Neural progenitor cell (in vitro differentiated cells): ENCODE measurements at regions not wholly inside any gene's neighbourhood (a gene's known extent, or its start where the extent isn't known, plus 50 kb on each side); places are given as distances from the start of the nearest gene placed in this dataset.

Source experiments
- DNase-seq: peaks from one replicate; pipeline ENCODE4 v3.0.0-alpha.2; 2016; ENCODE audit warnings: low spot score
- H2AFZ ChIP-seq: fragments of 200-600 bp; sonication (generic); replicated peaks from 2 replicates; pipeline ENCODE4 v1.6.1; 2016; ENCODE audit warnings: antibody characterized with exemption
- H3F3A ChIP-seq: fragments of 200-600 bp; sonication (generic); 2 replicates; pipeline ENCODE4 v1.6.1; 2016; ENCODE audit warnings: antibody characterized with exemption, low read depth
- H3K27ac ChIP-seq: fragments of 200-600 bp; sonication (generic); 2 replicates; pipeline ENCODE4 v1.5.1; 2016; ENCODE audit warnings: mild to moderate bottlenecking
- H3K27me3 ChIP-seq: fragments of 200-600 bp; sonication (generic); 2 replicates; pipeline ENCODE4 v1.6.1; 2016; ENCODE audit warnings: mild to moderate bottlenecking, moderate library complexity
- H3K36me3 ChIP-seq: fragments of 200-600 bp; sonication (generic); 2 replicates; pipeline ENCODE4 v1.5.1; 2016
- H3K4me1 ChIP-seq: fragments of 200-600 bp; sonication (generic); 2 replicates; pipeline ENCODE4 v1.6.1; 2016; ENCODE audit warnings: mixed run types
- H3K4me2 ChIP-seq: fragments of 200-600 bp; sonication (generic); 2 replicates; pipeline ENCODE4 v1.6.1; 2016
- H3K4me3 ChIP-seq: fragments of 200-600 bp; sonication (generic); 2 replicates; pipeline ENCODE4 v1.5.1; 2016
- H3K79me2 ChIP-seq: fragments of 200-600 bp; sonication (generic); 2 replicates; pipeline ENCODE4 v1.6.1; 2016; ENCODE audit warnings: low read depth
- H3K9ac ChIP-seq: fragments of 200-600 bp; sonication (generic); 2 replicates; pipeline ENCODE4 v1.6.1; 2016
- H3K9me3 ChIP-seq: fragments of 200-600 bp; sonication (generic); 2 replicates; pipeline ENCODE4 v1.5.1; 2016; ENCODE audit warnings: low read depth
- H4K20me1 ChIP-seq: fragments of 200-600 bp; sonication (generic); 2 replicates; pipeline ENCODE4 v1.6.1; 2016; ENCODE audit warnings: low read depth
- H3K27ac Mint-ChIP-seq: 3 replicates; pipeline ENCODE4 v1.8.0; 2021; ENCODE audit warnings: mixed read lengths
- H3K27me3 Mint-ChIP-seq: 2 replicates; pipeline ENCODE4 v1.8.0; 2022; ENCODE audit warnings: low read depth, mild to moderate bottlenecking, inconsistent platforms, moderate library complexity, mixed read lengths; ENCODE audit not compliant: insufficient read depth
- H3K36me3 Mint-ChIP-seq: 3 replicates; pipeline ENCODE4 v1.8.0; 2021; ENCODE audit warnings: mixed read lengths
- H3K4me1 Mint-ChIP-seq: 3 replicates; pipeline ENCODE4 v1.8.0; 2021; ENCODE audit warnings: mixed read lengths
- H3K4me3 Mint-ChIP-seq: 3 replicates; pipeline ENCODE4 v1.8.0; 2021; ENCODE audit warnings: mild to moderate bottlenecking, moderate library complexity, mixed read lengths
- H3K9me3 Mint-ChIP-seq: 3 replicates; pipeline ENCODE4 v1.8.0; 2020; ENCODE audit warnings: mixed read lengths
- EZH2 ChIP-seq: fragments of 200-600 bp; sonication (generic); IDR thresholded peaks from 2 replicates; pipeline ENCODE4 v1.6.1; 2017; ENCODE audit warnings: antibody characterized with exemption, mild to moderate bottlenecking, moderate library complexity
- EZH2phosphoT487 ChIP-seq: fragments of 200-600 bp; sonication (generic); IDR thresholded peaks from 2 replicates; pipeline ENCODE4 v1.6.1; 2017; ENCODE audit warnings: antibody characterized with exemption
- TF ChIP-seq, protein P1 (sequence below): fragments of 200-600 bp; sonication (generic); IDR thresholded peaks from 2 replicates; pipeline ENCODE4 v1.5.1; 2017; ENCODE audit warnings: antibody characterized with exemption, mild to moderate bottlenecking

DNA sequence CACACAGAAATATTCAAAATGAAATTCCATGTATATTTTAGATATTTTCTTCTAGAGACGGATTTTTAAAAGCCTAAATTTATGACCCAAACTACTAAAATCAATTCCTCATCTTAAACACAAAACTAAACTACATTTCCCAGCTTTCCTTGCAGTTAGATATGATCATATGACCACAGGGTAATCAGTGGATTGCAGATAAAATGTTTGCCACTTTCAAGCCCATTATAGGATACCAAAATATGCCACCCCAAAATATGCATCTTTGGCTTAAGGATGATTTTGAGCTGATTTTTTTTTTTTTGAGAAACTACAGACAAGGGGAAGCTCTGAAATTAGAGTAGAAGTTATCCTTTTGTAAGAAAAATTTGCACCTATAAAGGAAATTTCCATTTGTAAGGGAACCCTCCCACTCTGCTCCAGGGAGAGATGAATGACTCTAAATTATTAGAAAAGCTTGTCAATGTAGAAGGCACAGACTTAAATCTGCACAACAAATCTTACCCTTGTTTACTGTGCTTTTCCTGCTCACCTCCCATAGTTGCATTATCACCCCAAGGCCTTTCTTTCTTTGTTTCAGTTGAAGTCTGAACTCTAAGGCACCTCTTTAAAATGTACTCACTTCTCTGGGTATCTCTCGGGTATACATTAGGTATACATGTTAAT lies 503.0 kb downstream of the PDHA2 start:
- no peaks in the 10 kb centered on the region for H4K20me1 ChIP-seq
- H3K27ac Mint-ChIP-seq, result no peak overlapping the region

DNA sequence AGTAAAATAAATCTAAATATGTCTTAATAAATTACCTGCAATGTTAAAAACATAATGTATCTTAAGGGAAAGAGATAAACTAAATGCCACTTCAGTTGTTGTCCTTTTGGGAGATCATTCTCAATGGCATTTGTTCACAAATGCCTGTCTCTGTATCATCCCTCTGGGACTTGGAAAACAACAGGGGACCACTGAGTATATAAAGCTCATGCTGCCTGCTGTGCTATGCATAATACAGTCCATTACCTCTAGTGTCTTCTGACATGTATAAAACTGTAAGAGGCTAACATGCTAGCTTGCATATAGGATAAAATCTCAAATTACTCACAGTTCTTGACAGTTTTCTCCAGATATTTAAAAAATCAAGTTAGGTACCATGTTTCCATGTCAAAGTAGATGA lies 503.9 kb downstream of the PDHA2 start:
- Histone ChIP-seq H3K27ac (no peak overlapping the region), H3K4me3 (no peak overlapping the region), H3K36me3 (no peaks in the 10 kb centered on the region), H4K20me1 (no peaks in the 10 kb centered on the region), H3K4me2 (no peak overlapping the region), H3F3A (no peaks in the 10 kb centered on the region), H2AFZ (no peak overlapping the region), H3K27me3 (no peaks in the 10 kb centered on the region), H3K79me2 (no peaks in the 10 kb centered on the region), H3K4me1 (peaks cover 5% of the 10 kb centered on the region), H3K9ac (no peak overlapping the region), H3K9me3 (no peaks in the 10 kb centered on the region)
- TF ChIP-seq EZH2 (no peak), EZH2phosphoT487 (no peak)
- TF ChIP-seq, protein P1, sequence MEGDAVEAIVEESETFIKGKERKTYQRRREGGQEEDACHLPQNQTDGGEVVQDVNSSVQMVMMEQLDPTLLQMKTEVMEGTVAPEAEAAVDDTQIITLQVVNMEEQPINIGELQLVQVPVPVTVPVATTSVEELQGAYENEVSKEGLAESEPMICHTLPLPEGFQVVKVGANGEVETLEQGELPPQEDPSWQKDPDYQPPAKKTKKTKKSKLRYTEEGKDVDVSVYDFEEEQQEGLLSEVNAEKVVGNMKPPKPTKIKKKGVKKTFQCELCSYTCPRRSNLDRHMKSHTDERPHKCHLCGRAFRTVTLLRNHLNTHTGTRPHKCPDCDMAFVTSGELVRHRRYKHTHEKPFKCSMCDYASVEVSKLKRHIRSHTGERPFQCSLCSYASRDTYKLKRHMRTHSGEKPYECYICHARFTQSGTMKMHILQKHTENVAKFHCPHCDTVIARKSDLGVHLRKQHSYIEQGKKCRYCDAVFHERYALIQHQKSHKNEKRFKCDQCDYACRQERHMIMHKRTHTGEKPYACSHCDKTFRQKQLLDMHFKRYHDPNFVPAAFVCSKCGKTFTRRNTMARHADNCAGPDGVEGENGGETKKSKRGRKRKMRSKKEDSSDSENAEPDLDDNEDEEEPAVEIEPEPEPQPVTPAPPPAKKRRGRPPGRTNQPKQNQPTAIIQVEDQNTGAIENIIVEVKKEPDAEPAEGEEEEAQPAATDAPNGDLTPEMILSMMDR, result no peak
- Mint-ChIP-seq H3K36me3 (no peaks in the 10 kb centered on the region), H3K27me3 (peaks cover 5% of the 10 kb centered on the region), H3K4me1 (peaks cover 7% of the 10 kb centered on the region), H3K9me3 (peaks cover 5% of the 10 kb centered on the region), H3K4me3 (no peak overlapping the region), H3K27ac (no peak overlapping the region)
- DNase-seq, result no peak

More for the DNA sequence above, 503.0 kb downstream of the PDHA2 start:
- Mint-ChIP-seq H3K27me3 (peaks cover 2% of the 10 kb centered on the region), H3K4me3 (no peak overlapping the region), H3K4me1 (peaks cover 7% of the 10 kb centered on the region), H3K36me3 (no peaks in the 10 kb centered on the region), H3K9me3 (peaks cover 8% of the 10 kb centered on the region)
- Histone ChIP-seq H3K4me3 (no peak overlapping the region), H2AFZ (peak overlapping the region; percentile 93), H3K9me3 (no peaks in the 10 kb centered on the region), H3K4me1 (peaks cover 5% of the 10 kb centered on the region), H3K36me3 (no peaks in the 10 kb centered on the region), H3F3A (no peaks in the 10 kb centered on the region), H3K4me2 (no peak overlapping the region), H3K27me3 (no peaks in the 10 kb centered on the region), H3K27ac (no peak overlapping the region), H3K79me2 (no peaks in the 10 kb centered on the region), H3K9ac (no peak overlapping the region)
- no peak for TF ChIP-seq EZH2
- TF ChIP-seq, protein P1, result no peak
- TF ChIP-seq EZH2phosphoT487, result no peak
- DNase-seq, result no peak

DNA sequence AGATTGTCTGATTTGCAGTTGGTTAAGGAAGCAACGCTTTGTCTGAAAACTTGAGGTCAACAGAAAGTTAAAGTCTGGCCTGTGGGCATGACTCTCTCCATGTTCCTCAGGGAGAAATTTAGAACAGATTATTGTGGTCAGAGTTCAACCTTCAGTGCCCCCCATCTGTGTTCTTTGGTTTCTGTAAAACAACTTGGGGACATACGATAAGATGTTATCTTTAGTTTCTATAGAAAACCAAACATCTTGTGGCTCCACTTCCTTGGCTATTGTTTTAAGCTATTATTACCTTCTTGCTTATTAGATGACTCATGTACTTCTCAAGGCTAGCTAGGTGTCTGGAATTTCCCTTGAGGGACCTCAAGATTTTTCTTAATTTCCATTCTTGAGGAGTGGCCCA lies 507.7 kb downstream of the PDHA2 start:
- no peaks in the 10 kb centered on the region for H3K27me3 ChIP-seq
- peaks cover 5% of the 10 kb centered on the region for H3K4me1 ChIP-seq
- no peaks in the 10 kb centered on the region for H3K79me2 ChIP-seq
- H3K9me3 ChIP-seq, result no peaks in the 10 kb centered on the region
- TF ChIP-seq EZH2phosphoT487 (no peak), EZH2 (no peak)
- TF ChIP-seq, protein P1, result no peak
- H3K36me3 ChIP-seq, result no peaks in the 10 kb centered on the region
- H3K9me3 Mint-ChIP-seq, result peaks cover 2% of the 10 kb centered on the region
- peaks cover 21% of the 10 kb centered on the region for H3K4me1 Mint-ChIP-seq
- no peak overlapping the region for H3K9ac ChIP-seq
- no peak overlapping the region for H2AFZ ChIP-seq
- no peaks in the 10 kb centered on the region for H3K36me3 Mint-ChIP-seq
- H3K4me3 ChIP-seq, result no peak overlapping the region
- H3K4me2 ChIP-seq, result no peak overlapping the region
- H4K20me1 ChIP-seq, result no peaks in the 10 kb centered on the region
- H3K27me3 Mint-ChIP-seq, result peaks cover 3% of the 10 kb centered on the region
- H3K27ac Mint-ChIP-seq, result no peak overlapping the region
- H3F3A ChIP-seq, result no peaks in the 10 kb centered on the region
- no peak overlapping the region for H3K27ac ChIP-seq
- no peak overlapping the region for H3K4me3 Mint-ChIP-seq
- DNase-seq, result no peak
